ENCODE measurements at regions not wholly inside any gene's neighbourhood (a gene's known extent, or its start where the extent isn't known, plus 50 kb on each side); places are given as distances from the start of the nearest gene placed in this dataset.
A peak's percentile ranks its signal among the peaks of the same experiment; 100 is the strongest.

DNA sequence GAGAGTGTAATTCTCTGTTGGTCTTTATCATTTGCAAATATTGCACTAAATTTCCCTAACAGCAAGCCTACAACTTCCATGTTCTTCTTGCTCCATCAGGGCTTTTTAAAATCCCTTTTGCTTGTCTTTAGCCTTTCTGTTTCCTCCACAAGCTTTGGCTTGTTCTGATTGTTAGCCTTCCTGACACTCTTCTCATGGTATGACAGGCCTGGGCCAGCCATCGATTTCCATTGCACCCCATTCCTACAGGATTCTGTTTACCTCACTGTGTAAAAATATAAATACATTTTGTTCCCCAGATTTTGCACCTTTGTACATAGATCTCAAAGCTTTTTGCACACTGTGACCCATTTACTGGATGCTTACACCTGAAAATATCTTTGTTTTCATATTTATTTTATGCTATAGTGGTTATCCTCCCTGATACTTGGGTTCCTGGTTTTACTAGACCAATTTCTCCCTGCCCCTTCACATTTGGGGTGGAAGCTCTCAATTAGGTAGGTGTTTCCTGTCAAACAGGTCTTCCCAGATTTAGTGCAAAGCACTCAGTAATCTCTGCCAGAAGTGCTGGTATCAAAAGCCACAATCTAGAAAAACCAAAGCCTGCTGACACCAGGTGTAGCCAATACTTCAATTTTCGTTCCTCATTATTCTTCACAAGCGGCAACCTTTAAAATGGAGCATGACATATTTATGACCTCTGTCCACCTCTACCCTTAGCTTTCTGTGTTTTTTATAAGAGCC, 57.9 kb upstream of the PPP2R3A start:
- DNase-seq (no peak), ATAC-seq (peak in 3 of 4 donors; percentile 14 to 53 (median 40)), FAIRE-seq (no peak)
- TF ChIP-seq, protein P1, sequence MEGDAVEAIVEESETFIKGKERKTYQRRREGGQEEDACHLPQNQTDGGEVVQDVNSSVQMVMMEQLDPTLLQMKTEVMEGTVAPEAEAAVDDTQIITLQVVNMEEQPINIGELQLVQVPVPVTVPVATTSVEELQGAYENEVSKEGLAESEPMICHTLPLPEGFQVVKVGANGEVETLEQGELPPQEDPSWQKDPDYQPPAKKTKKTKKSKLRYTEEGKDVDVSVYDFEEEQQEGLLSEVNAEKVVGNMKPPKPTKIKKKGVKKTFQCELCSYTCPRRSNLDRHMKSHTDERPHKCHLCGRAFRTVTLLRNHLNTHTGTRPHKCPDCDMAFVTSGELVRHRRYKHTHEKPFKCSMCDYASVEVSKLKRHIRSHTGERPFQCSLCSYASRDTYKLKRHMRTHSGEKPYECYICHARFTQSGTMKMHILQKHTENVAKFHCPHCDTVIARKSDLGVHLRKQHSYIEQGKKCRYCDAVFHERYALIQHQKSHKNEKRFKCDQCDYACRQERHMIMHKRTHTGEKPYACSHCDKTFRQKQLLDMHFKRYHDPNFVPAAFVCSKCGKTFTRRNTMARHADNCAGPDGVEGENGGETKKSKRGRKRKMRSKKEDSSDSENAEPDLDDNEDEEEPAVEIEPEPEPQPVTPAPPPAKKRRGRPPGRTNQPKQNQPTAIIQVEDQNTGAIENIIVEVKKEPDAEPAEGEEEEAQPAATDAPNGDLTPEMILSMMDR (IDR thresholded peaks at IDR 0.05), result no peak
- no peak overlapping the region for H3K27ac ChIP-seq
- H3K4me1 ChIP-seq, result no peaks in the 10 kb centered on the region
- no peaks in the 10 kb centered on the region for H3K9me3 ChIP-seq
- 53 to 65% methylated on average over 3 of the region's 3 CpGs for WGBS, 2 donors
- intact Hi-C loops (cut with DNase I), result no loop called here
- no peaks in the 10 kb centered on the region for H3K27me3 ChIP-seq
- no peak overlapping the region for H3K4me3 ChIP-seq
- no peaks in the 10 kb centered on the region for H3K36me3 ChIP-seq

DNA sequence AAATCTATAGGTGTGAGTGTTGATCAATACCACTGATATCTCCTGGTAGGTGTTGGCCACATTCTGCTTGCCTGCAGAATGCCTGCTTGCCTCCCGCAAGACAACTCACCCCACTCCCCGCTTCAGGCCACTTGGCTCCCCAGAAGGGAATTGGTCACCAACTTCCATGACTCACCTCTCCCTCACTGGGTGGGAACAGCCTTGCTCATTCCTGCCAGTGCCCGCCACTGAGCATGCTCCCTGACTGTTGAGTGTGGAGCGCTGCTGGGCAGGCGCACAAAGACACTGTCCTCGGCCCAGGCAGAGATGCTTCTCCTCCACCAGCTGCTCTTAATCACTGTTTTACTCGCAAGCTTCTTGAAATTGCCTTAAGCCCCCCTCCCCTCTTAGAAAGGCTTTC, 57.3 kb upstream of the PPP2R3A start:
- FAIRE-seq (no peak), DNase-seq (no peak), ATAC-seq (peak in 2 of 4 donors; percentile 41 to 43)
- no peaks in the 10 kb centered on the region for H3K9me3 ChIP-seq
- no peaks in the 10 kb centered on the region for H3K36me3 ChIP-seq
- TF ChIP-seq, protein P1 (IDR thresholded peaks at IDR 0.05), result no peak
- WGBS, 2 donors, result 91 to 93% methylated on average over 7 of the region's 7 CpGs
- no peaks in the 10 kb centered on the region for H3K4me1 ChIP-seq
- no peak overlapping the region for H3K27ac ChIP-seq
- intact Hi-C loops (cut with DNase I), result no loop called here
- H3K27me3 ChIP-seq, result no peaks in the 10 kb centered on the region
- H3K4me3 ChIP-seq, result no peak overlapping the region

DNA sequence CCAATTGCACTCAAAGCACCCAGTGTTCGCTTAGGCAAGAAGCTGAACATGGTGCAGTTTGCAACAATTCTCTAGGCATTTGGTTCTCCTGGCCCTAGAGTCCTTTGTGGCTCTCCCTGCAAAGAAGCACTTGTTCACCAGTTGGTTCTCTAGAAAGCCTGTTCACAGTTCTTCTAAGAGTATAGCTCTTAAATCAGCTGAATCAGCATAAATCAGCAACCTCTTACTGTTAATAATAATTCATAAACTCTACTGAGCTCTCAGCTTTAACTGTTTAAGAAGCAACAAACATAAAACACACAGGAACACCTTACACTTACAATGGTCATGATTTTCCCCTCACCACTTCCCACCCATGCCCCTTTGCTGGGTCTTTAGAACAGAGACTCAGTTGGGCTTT, 56.8 kb upstream of the PPP2R3A start:
- H3K27ac ChIP-seq, result no peak overlapping the region
- TF ChIP-seq, protein P1 (IDR thresholded peaks at IDR 0.05), result no peak
- H3K27me3 ChIP-seq, result no peaks in the 10 kb centered on the region
- ATAC-seq (no peak), FAIRE-seq (no peak), DNase-seq (no peak)
- H3K4me3 ChIP-seq, result no peak overlapping the region
- no peaks in the 10 kb centered on the region for H3K9me3 ChIP-seq
- WGBS, 2 donors, result 92 to 97% methylated on average over 1 of the region's 1 CpG
- no peaks in the 10 kb centered on the region for H3K36me3 ChIP-seq
- intact Hi-C loops (cut with DNase I), result no loop called here
- no peaks in the 10 kb centered on the region for H3K4me1 ChIP-seq

DNA sequence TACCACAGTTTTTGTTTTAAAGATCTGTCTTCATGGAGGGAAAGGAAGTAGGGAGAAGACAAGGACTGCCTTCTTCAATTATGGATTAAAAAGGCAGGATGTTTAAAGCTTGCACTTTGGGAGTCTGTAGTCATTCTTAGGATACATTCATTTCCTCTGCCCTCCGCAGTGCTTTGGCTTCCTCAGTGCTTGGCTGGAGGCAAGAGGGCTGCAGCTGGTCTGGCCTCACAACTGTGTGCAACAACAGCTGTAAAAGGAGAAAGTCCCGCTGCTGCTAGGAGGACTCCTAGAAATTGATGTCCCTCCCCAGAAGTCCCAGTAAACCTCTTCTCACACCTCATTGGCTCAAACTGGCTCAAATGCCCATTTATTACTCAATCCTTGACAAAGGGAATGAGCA, 54.4 kb upstream of the PPP2R3A start:
- no peak overlapping the region for H3K27ac ChIP-seq
- TF ChIP-seq, protein P1 (IDR thresholded peaks at IDR 0.05), result no peak
- ATAC-seq, result no peak
- H3K9me3 ChIP-seq, result no peaks in the 10 kb centered on the region
- H3K27me3 ChIP-seq, result no peaks in the 10 kb centered on the region
- no peaks in the 10 kb centered on the region for H3K36me3 ChIP-seq
- H3K4me1 ChIP-seq, result no peaks in the 10 kb centered on the region
- no peak for DNase-seq
- no peak overlapping the region for H3K4me3 ChIP-seq
- 61 to 91% methylated on average over 2 of the region's 2 CpGs for WGBS, 2 donors
- intact Hi-C loops (cut with DNase I), result loop anchor here in 1 of 3 donors (10.0 kb wide), 1 partner anchor 134 kb away; no protein-coding TSS in a partner anchor
- no peak for FAIRE-seq

DNA sequence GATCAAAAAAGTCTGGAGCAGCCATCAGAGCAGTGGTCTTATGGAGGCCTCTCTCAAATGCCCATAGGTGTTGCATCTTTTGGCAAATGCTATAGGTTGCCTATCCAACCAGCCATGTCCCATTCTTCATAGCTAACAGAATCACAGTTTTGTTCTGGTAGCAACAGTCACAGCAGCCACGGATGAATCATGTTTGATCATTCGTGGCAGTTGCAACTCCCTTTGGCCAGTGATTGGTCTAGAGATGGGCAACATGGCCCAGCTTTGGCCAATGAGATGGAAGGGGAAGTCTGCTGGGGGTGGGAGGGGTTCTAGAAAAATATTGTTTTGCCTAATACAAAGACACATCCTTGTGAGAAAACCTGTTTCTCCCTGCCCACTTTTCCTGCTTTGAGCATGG, 50.3 kb upstream of the PPP2R3A start:
- ATAC-seq, result no peak
- Histone ChIP-seq H3K36me3 (no peaks in the 10 kb centered on the region), H3K4me3 (no peak overlapping the region), H3K27ac (no peak overlapping the region), H3K9me3 (no peaks in the 10 kb centered on the region), H3K4me1 (no peaks in the 10 kb centered on the region), H3K27me3 (no peaks in the 10 kb centered on the region)
- intact Hi-C loops (cut with DNase I), result loop anchor here in 2 of 3 donors (5.0 to 10.0 kb wide), 2 partner anchors 127 to 130 kb away; no protein-coding TSS in a partner anchor
- FAIRE-seq, result no peak
- no peak for DNase-seq
- TF ChIP-seq, protein P1 (IDR thresholded peaks at IDR 0.05), result no peak
- WGBS, 2 donors, result 65 to 69% methylated on average over 2 of the region's 2 CpGs
